Transverse colon (tissue), 4 donors: ENCODE measurements at regions not wholly inside any gene's neighbourhood (a gene's known extent, or its start where the extent isn't known, plus 50 kb on each side); places are given as distances from the start of the nearest gene placed in this dataset.

Experiments
- DNase-seq: peaks from one replicate; pipeline ENCODE4 v3.0.0-alpha.2; 2019
- H3K27ac ChIP-seq, 4 donors: fragments of 200-600 bp; sonication (generic); 2 replicates each; pipeline ENCODE4 v1.5.1; 2016 to 2018; ENCODE audit warnings: inconsistent platforms in 4 of 4
- H3K27me3 ChIP-seq: fragments of 200-600 bp; sonication (generic); 2 replicates; pipeline ENCODE4 v1.5.1; 2017; ENCODE audit warnings: inconsistent platforms
- H3K36me3 ChIP-seq, 4 donors: fragments of 200-600 bp; sonication (generic); 2 replicates each; pipeline ENCODE4 v1.5.1; 2017 to 2019; ENCODE audit warnings: inconsistent platforms in 4 of 4
- H3K4me1 ChIP-seq, 4 donors: fragments of 200-600 bp; sonication (generic); 2 replicates each; pipeline ENCODE4 v1.5.1; 2017 to 2020; ENCODE audit warnings: inconsistent platforms in 4 of 4
- H3K4me3 ChIP-seq, 4 donors: fragments of 200-600 bp; sonication (generic); 1 replicate in 1 of 4; 2 replicates in 3 of 4; pipeline versions ENCODE4 v1.5.1 to v1.6.1; 2017 to 2019; ENCODE audit warnings: inconsistent platforms in 4 of 4
- H3K9me3 ChIP-seq, 2 donors: fragments of 200-600 bp; sonication (generic); 2 replicates each; pipeline ENCODE4 v1.5.1; 2017 to 2019; ENCODE audit warnings: inconsistent platforms in 2 of 2
- CTCF ChIP-seq, 5 experiments: fragments of 200-600 bp in 3 of 5; fragments of 450-650 bp in 2 of 5; sonication (generic) in 3 of 5; IDR thresholded peaks; 1 replicate in 2 of 5; 2 replicates in 3 of 5; pipeline ENCODE4 v1.5.1; 2016 to 2017; ENCODE audit warnings: antibody characterized with exemption in 5 of 5, inconsistent platforms in 3 of 5, mild to moderate bottlenecking in 2 of 5, moderate library complexity in 1 of 5
- EP300 ChIP-seq: sonication (generic); formaldehyde crosslinking; IDR thresholded peaks from one replicate; pipeline ENCODE4 v1.6.1; 2017; ENCODE audit warnings: antibody characterized with exemption, low read depth
- POLR2A ChIP-seq: fragments of 450-650 bp; IDR thresholded peaks from one replicate; pipeline ENCODE4 v1.6.1; 2016; ENCODE audit warnings: antibody characterized with exemption, mild to moderate bottlenecking, moderate library complexity
- POLR2AphosphoS5 ChIP-seq, 3 donors: sonication (generic); formaldehyde crosslinking; IDR thresholded peaks; one replicate each; pipeline ENCODE4 v1.6.1; 2016; ENCODE audit warnings: antibody characterized with exemption in 3 of 3
- WGBS, 2 donors: methylation state at CpG; one replicate each; pipeline ENCODE4 v1.1.5; 2018; ENCODE audit warnings: low coverage in 1 of 2; 5-methylcytosine and 5-hydroxymethylcytosine counted together
- in situ Hi-C, 4 donors: fragments of 200-750 bp; cut with MboI; loops; one replicate each; pipeline versions ENCODE4 v1.15.0 to v1.15.1; 2017; ENCODE audit warnings: low sequenced_read_pairs in 3 of 4, low pct_ligation_motif_present in 1 of 4, low pct_unique_long_range_greater_than_20kb in 1 of 4
- intact Hi-C: fragments of 100-400 bp; cut with DNase I; formaldehyde crosslinking; loops from one replicate; pipeline ENCODE4 v1.15.1; 2023; ENCODE audit warnings: low total_unique reads

- Histone ChIP-seq H3K9me3 (no peaks in the 10 kb centered on the region), H3K27ac (no peak overlapping the region), H3K4me1 (no peaks in the 10 kb centered on the region), H3K4me3 (no peak overlapping the region), H3K36me3 (no peaks in the 10 kb centered on the region), H3K27me3 (no peaks in the 10 kb centered on the region)
- no peak for DNase-seq
- TF ChIP-seq EP300: no peak
- TF ChIP-seq POLR2A: no peak
- TF ChIP-seq POLR2AphosphoS5 (IDR thresholded peaks at IDR 0.05): no peak
- no peak for TF ChIP-seq CTCF (IDR thresholded peaks at IDR 0.05)
- in situ Hi-C loops (no loop called here), intact Hi-C loops (no loop called here)
Measured at GRCh38 chr21:35764586-35764985, 295.7 kb downstream of the SETD4 start.

- DNase-seq: no peak
- in situ Hi-C loops: no loop called here
- no peaks in the 10 kb centered on the region for H3K36me3 ChIP-seq
- intact Hi-C loops: no loop called here
- H3K9me3 ChIP-seq: no peaks in the 10 kb centered on the region
- H3K27ac ChIP-seq: no peak overlapping the region
- H3K4me1 ChIP-seq: no peaks in the 10 kb centered on the region
- TF ChIP-seq CTCF (IDR thresholded peaks at IDR 0.05): no peak
- TF ChIP-seq POLR2A: no peak
- no peak for TF ChIP-seq EP300
- TF ChIP-seq POLR2AphosphoS5 (IDR thresholded peaks at IDR 0.05): no peak
- WGBS, 2 donors: 81 to 96% methylated on average over 3 of the region's 3 CpGs
- no peak overlapping the region for H3K4me3 ChIP-seq
- H3K27me3 ChIP-seq: no peaks in the 10 kb centered on the region
Measured at GRCh38 chr21:35764077-35764476, 296.2 kb downstream of the SETD4 start.

- WGBS, 2 donors: 90 to 100% methylated on average over 2 of the region's 2 CpGs
- in situ Hi-C loops (no loop called here), intact Hi-C loops (no loop called here)
- no peak overlapping the region for H3K4me3 ChIP-seq
- no peak for TF ChIP-seq EP300
- TF ChIP-seq POLR2A: no peak
- TF ChIP-seq CTCF (IDR thresholded peaks at IDR 0.05): no peak
- no peak for TF ChIP-seq POLR2AphosphoS5 (IDR thresholded peaks at IDR 0.05)
- H3K4me1 ChIP-seq: no peaks in the 10 kb centered on the region
- H3K36me3 ChIP-seq: no peaks in the 10 kb centered on the region
- no peak overlapping the region for H3K27ac ChIP-seq
- no peak for DNase-seq
- H3K27me3 ChIP-seq: peaks cover 12% of the 10 kb centered on the region
- H3K9me3 ChIP-seq: no peaks in the 10 kb centered on the region
Measured at GRCh38 chr21:35754583-35754982, 305.7 kb downstream of the SETD4 start.

- Histone ChIP-seq H3K4me3 (no peak overlapping the region), H3K27ac (no peak overlapping the region), H3K27me3 (peaks cover 12% of the 10 kb centered on the region), H3K36me3 (no peaks in the 10 kb centered on the region), H3K4me1 (no peaks in the 10 kb centered on the region), H3K9me3 (no peaks in the 10 kb centered on the region)
- intact Hi-C loops: no loop called here
- 57 to 62% methylated on average over 2 of the region's 2 CpGs for WGBS, 2 donors
- TF ChIP-seq POLR2AphosphoS5 (IDR thresholded peaks at IDR 0.05) (no peak), POLR2A (no peak), CTCF (IDR thresholded peaks at IDR 0.05) (no peak), EP300 (no peak)
- in situ Hi-C loops: no loop called here
- no peak for DNase-seq
Measured at GRCh38 chr21:35753308-35753707, 307.0 kb downstream of the SETD4 start.
